B cell (primary cell): ENCODE measurements at regions not wholly inside any gene's neighbourhood (a gene's known extent, or its start where the extent isn't known, plus 50 kb on each side); places are given as distances from the start of the nearest gene placed in this dataset.

Experiments
- CTCF ChIP-seq: fragments of 200-600 bp; IDR thresholded peaks from one replicate; pipeline ENCODE4 v1.8.0; 2022; ENCODE audit warnings: antibody characterized with exemption, mild to moderate bottlenecking
- EZH2 ChIP-seq: IDR thresholded peaks from 2 replicates; pipeline ENCODE4 v1.6.1; 2012; ENCODE audit warnings: borderline replicate concordance, low read depth, mild to moderate bottlenecking, moderate library complexity, low read length; ENCODE audit not compliant: insufficient read depth, poor library complexity, severe bottlenecking

DNA sequence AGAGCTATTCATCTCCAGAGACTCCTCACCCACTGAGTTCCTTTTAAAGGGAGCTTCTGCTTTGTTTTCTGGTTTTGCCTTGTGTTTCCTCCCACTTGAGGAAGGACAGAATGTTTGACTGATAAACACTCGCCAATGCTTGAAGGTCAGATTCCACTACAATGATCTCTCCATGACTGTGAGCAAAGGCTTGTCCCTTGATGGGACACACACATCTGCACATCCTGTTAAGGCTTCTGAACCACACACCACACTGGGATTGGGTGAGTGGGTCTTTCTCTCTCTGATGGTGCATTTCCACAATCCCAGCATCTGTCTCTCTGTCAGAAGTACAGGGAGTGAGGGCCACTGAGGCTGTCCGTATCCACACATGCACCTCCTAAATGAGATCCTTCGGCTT is 245.3 kb downstream of the IRS2 start:
- TF ChIP-seq CTCF (no peak), EZH2 (no peak)
